ENCODE measurements at regions not wholly inside any gene's neighbourhood (a gene's known extent, or its start where the extent isn't known, plus 50 kb on each side); places are given as distances from the start of the nearest gene placed in this dataset.

DNA sequence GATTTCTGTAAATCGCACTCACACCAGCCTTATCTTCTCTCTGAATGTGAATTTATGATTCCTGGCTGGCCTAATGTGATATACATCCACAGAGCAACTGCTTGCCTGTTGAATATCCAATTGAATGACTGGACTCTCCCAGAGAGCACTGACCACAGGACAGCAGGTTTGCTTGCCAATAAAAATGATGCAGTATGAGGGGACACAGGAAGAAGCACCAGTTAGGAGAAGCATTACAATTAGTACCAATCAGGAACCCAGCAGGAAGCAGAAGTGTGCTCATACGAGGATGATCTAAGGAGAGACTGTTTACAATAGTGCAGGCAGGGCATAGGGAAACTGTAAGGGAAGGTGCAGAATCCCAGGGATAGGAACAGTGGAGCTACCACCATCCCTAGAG, 127.2 kb upstream of the ZNF366 start:
- TF ChIP-seq POLR2AphosphoS5 (IDR thresholded peaks at IDR 0.05) (no peak), POLR2A (IDR thresholded peaks at IDR 0.05) (no peak), EP300 (IDR thresholded peaks at IDR 0.05) (no peak)
- TF ChIP-seq, protein P1, sequence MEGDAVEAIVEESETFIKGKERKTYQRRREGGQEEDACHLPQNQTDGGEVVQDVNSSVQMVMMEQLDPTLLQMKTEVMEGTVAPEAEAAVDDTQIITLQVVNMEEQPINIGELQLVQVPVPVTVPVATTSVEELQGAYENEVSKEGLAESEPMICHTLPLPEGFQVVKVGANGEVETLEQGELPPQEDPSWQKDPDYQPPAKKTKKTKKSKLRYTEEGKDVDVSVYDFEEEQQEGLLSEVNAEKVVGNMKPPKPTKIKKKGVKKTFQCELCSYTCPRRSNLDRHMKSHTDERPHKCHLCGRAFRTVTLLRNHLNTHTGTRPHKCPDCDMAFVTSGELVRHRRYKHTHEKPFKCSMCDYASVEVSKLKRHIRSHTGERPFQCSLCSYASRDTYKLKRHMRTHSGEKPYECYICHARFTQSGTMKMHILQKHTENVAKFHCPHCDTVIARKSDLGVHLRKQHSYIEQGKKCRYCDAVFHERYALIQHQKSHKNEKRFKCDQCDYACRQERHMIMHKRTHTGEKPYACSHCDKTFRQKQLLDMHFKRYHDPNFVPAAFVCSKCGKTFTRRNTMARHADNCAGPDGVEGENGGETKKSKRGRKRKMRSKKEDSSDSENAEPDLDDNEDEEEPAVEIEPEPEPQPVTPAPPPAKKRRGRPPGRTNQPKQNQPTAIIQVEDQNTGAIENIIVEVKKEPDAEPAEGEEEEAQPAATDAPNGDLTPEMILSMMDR (IDR thresholded peaks at IDR 0.05) = no peak
- no peaks in the 10 kb centered on the region for H3K36me3 ChIP-seq
- no peak overlapping the region for H3K4me3 ChIP-seq
- no peaks in the 10 kb centered on the region for H3K9me3 ChIP-seq
- H3K4me1 ChIP-seq = peaks cover 0 to 18% (median 4%) of the 10 kb centered on the region in 4 donors
- H3K27ac ChIP-seq = no peak overlapping the region
- no peak for DNase-seq
- WGBS, 5 donors = 43 to 79% (median 74%) methylated on average over 2 of the region's 2 CpGs
- intact Hi-C loops (cut with DNase I; ENCODE audit: low total_unique reads) = no loop called here
- no peaks in the 10 kb centered on the region for H3K27me3 ChIP-seq

DNA sequence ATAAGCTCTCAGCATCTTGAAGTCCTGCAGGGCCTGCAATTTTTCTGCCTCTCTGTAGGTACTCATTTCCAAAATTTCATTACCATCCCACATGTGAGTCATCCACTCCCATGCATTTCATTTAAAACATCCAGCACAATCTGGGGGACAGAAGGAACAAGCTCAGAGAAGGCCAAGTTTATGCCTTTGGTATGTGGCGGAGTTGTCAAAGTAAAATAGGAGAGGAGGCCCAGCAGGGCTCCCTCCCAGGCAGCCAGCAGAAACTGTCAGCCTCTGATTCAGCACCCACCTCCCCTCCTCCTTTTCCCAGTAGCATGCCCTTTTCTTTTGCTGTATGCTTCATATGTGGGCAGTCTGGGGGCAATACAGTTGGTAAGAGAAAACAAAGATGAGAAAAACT, 126.4 kb upstream of the ZNF366 start:
- no peaks in the 10 kb centered on the region for H3K9me3 ChIP-seq
- peak in 1 of 2 donors; percentile 42 for DNase-seq
- WGBS, 5 donors = 71 to 93% (median 89%) methylated on average over 1 of the region's 1 CpG
- intact Hi-C loops (cut with DNase I; ENCODE audit: low total_unique reads) = no loop called here
- no peak for TF ChIP-seq POLR2A (IDR thresholded peaks at IDR 0.05)
- TF ChIP-seq, protein P1 (IDR thresholded peaks at IDR 0.05) = no peak
- no peak overlapping the region for H3K4me3 ChIP-seq
- H3K4me1 ChIP-seq = peaks cover 0 to 18% (median 4%) of the 10 kb centered on the region in 4 donors
- H3K27ac ChIP-seq = peak overlapping the region in 1 of 5 donors; percentile 21
- H3K27me3 ChIP-seq = no peaks in the 10 kb centered on the region
- no peaks in the 10 kb centered on the region for H3K36me3 ChIP-seq

DNA sequence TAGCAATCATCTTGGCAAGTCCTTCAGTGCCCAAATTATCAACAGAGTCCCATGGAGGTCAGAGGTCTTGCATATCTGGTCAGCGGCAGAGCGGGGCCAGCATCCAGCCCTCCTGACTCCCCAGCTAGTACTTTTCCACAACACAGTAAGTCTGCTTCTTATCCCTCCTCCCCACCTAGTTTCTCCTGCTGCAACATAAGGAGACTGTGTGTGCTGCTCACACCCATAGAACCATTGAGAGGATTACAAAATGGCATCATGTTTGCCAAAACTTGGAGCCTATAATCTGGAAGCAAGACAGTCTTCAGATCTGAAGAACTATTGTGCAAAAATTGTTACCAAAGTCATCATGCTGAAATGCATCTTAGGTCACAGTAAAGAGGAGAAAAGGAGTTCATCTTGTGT, 125.8 kb upstream of the ZNF366 start:
- no peaks in the 10 kb centered on the region for H3K9me3 ChIP-seq

DNA sequence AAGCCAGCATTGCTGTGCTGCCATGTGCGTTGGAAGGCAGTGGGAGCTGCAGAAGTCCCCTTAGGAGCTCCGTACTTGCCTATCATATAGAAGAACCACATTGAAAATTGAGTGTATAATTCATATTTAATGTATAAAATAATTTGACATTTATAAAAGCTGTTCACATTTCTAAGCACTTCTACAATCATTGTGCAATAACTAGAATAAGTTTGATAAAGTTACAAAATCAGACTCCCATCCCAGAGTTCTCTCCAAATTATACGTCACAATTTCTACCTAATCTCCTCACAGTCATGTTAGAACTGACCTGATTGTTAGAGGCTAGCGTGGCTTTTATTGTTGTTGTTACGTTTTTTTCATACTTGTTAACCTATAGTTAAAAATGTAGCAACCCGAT, 123.5 kb upstream of the ZNF366 start:
- no peaks in the 10 kb centered on the region for H3K27me3 ChIP-seq
- peaks cover 0 to 18% (median 4%) of the 10 kb centered on the region in 4 donors for H3K4me1 ChIP-seq
- H3K36me3 ChIP-seq = no peaks in the 10 kb centered on the region
- TF ChIP-seq, protein P1 (IDR thresholded peaks at IDR 0.05) = no peak
- TF ChIP-seq POLR2A (IDR thresholded peaks at IDR 0.05) (no peak), EP300 (IDR thresholded peaks at IDR 0.05) (no peak), POLR2AphosphoS5 (IDR thresholded peaks at IDR 0.05) (no peak)
- H3K4me3 ChIP-seq = no peak overlapping the region
- intact Hi-C loops (cut with DNase I; ENCODE audit: low total_unique reads) = no loop called here
- no peaks in the 10 kb centered on the region for H3K9me3 ChIP-seq
- no peak overlapping the region for H3K27ac ChIP-seq
- DNase-seq = no peak
- WGBS, 5 donors = 91 to 94% (median 94%) methylated on average over 6 of the region's 6 CpGs

More for the DNA sequence above, 125.8 kb upstream of the ZNF366 start:
- no peaks in the 10 kb centered on the region for H3K36me3 ChIP-seq
- DNase-seq = no peak
- no peaks in the 10 kb centered on the region for H3K27me3 ChIP-seq
- H3K4me1 ChIP-seq = peaks cover 0 to 18% (median 4%) of the 10 kb centered on the region in 4 donors
- H3K4me3 ChIP-seq = no peak overlapping the region
- 63 to 83% (median 71%) methylated on average over 2 of the region's 2 CpGs for WGBS, 5 donors
- TF ChIP-seq POLR2A (IDR thresholded peaks at IDR 0.05) (no peak), POLR2AphosphoS5 (IDR thresholded peaks at IDR 0.05) (no peak), EP300 (IDR thresholded peaks at IDR 0.05) (no peak)
- intact Hi-C loops (cut with DNase I; ENCODE audit: low total_unique reads) = no loop called here
- no peak overlapping the region for H3K27ac ChIP-seq

DNA sequence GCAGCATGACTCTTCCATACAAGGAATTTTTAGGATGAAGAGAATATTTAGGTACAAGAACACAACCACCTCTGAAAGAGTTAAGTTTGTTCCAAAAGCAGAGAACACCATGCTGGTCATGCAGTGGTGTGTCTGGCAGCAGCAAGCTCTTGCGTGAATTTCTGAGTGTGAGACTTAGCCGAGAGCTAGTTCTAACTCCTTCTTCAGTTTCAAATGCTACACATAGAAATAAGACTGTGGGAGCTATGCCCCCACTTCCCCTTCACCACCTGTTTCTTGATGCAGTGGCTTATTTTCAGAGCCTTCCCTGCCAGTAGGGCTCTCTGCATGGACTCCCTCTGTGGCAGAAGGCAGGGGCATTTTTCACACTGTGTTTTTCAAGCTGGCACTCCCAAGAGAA, 122.9 kb upstream of the ZNF366 start:
- H3K9me3 ChIP-seq = no peaks in the 10 kb centered on the region
- H3K4me1 ChIP-seq = peaks cover 0 to 19% (median 6%) of the 10 kb centered on the region in 4 donors
- no peaks in the 10 kb centered on the region for H3K36me3 ChIP-seq
- no peak for DNase-seq
- intact Hi-C loops (cut with DNase I; ENCODE audit: low total_unique reads) = no loop called here
- no peak overlapping the region for H3K4me3 ChIP-seq
- no peak overlapping the region for H3K27ac ChIP-seq
- TF ChIP-seq POLR2AphosphoS5 (IDR thresholded peaks at IDR 0.05) (no peak), EP300 (IDR thresholded peaks at IDR 0.05) (no peak), POLR2A (IDR thresholded peaks at IDR 0.05) (no peak)
- TF ChIP-seq, protein P1 (IDR thresholded peaks at IDR 0.05) = no peak
- H3K27me3 ChIP-seq = no peaks in the 10 kb centered on the region
- WGBS, 5 donors = 85 to 97% (median 93%) methylated on average over 2 of the region's 2 CpGs
